GM13977 (cell line): ENCODE measurements at regions not wholly inside any gene's neighbourhood (a gene's known extent, or its start where the extent isn't known, plus 50 kb on each side); places are given as distances from the start of the nearest gene placed in this dataset.

ENCODE experiments used
- DNase-seq: peaks from one replicate; pipeline ENCODE4 v3.0.0; 2012; ENCODE audit warnings: low spot score
- CTCF ChIP-seq: IDR thresholded peaks from 2 replicates; pipeline ENCODE4 v1.5.1; 2012; ENCODE audit warnings: mild to moderate bottlenecking, control low read depth; ENCODE audit not compliant: insufficient read depth; ENCODE audit errors: extremely low read depth, missing control alignments
- in situ Hi-C: fragments of 300-500 bp; cut with MboI; formaldehyde crosslinking; loops from one replicate; pipeline ENCODE4 v1.12.0; 2022; ENCODE audit warnings: low sequenced_read_pairs, low pct_unique_long_range_greater_than_20kb, mixed read lengths, inconsistent platforms; ENCODE audit not compliant: unreplicated experiment

- no peak for TF ChIP-seq CTCF
- in situ Hi-C loops, result no loop called here
- DNase-seq, result no peak
These were observed 294.0 kb downstream of the MED10 start for GRCh38 chr5:6084376-6084775.

- in situ Hi-C loops, result no loop called here
- DNase-seq, result no peak
- TF ChIP-seq CTCF, result no peak
These were observed 294.9 kb downstream of the MED10 start for GRCh38 chr5:6083311-6083978.

GRCh38 chr5:6082685-6083084 is 295.7 kb downstream of the MED10 start:
- in situ Hi-C loops, result no loop called here
- no peak for TF ChIP-seq CTCF
- no peak for DNase-seq

GRCh38 chr5:6081727-6082210 is 296.6 kb downstream of the MED10 start:
- in situ Hi-C loops, result no loop called here
- TF ChIP-seq CTCF, result no peak
- no peak for DNase-seq

- in situ Hi-C loops, result no loop called here
- TF ChIP-seq CTCF, result no peak
- no peak for DNase-seq
These were observed 297.2 kb downstream of the MED10 start for GRCh38 chr5:6080930-6081726.

- in situ Hi-C loops, result no loop called here
- TF ChIP-seq CTCF, result no peak
- no peak for DNase-seq
These were observed 297.9 kb downstream of the MED10 start for GRCh38 chr5:6080436-6080835.
